Astrocyte (in vitro differentiated cells and primary cell): ENCODE measurements at regions not wholly inside any gene's neighbourhood (a gene's known extent, or its start where the extent isn't known, plus 50 kb on each side); places are given as distances from the start of the nearest gene placed in this dataset.

ENCODE experiments used
- DNase-seq: peaks from one replicate; pipeline ENCODE4 v3.0.0-alpha.2; 2010; ENCODE audit warnings: low read depth
- FAIRE-seq: peaks from 2 replicates; lab custom pipeline; 2011; peaks lifted over from hg19 to GRCh38; lab: Jason Lieb, UNC
- H2AFZ ChIP-seq: 2 replicates; pipeline ENCODE4 v1.6.0; 2012; ENCODE audit warnings: low read depth, low read length, inconsistent platforms
- H3K27ac ChIP-seq: 2 replicates; pipeline ENCODE4 v1.5.1; 2011; ENCODE audit warnings: low read depth, low read length, inconsistent platforms
- H3K27me3 ChIP-seq: 2 replicates; pipeline ENCODE4 v1.6.0; 2011; ENCODE audit warnings: low read length, inconsistent platforms; ENCODE audit not compliant: insufficient read depth
- H3K36me3 ChIP-seq: 2 replicates; pipeline ENCODE4 v1.5.1; 2011; ENCODE audit warnings: low read length, inconsistent platforms; ENCODE audit not compliant: insufficient read depth
- H3K4me1 ChIP-seq: 2 replicates; pipeline ENCODE4 v1.5.1; 2011; ENCODE audit warnings: low read length, inconsistent platforms; ENCODE audit not compliant: insufficient read depth
- H3K4me2 ChIP-seq: 2 replicates; pipeline ENCODE4 v1.6.0; 2012; ENCODE audit warnings: low read length, inconsistent platforms
- H3K4me3 ChIP-seq: 2 replicates; pipeline ENCODE4 v1.5.1; 2011; ENCODE audit warnings: low read depth, mild to moderate bottlenecking, low read length, inconsistent platforms; ENCODE audit not compliant: insufficient read depth
- H3K79me2 ChIP-seq: 2 replicates; pipeline ENCODE4 v1.6.0; 2012; ENCODE audit warnings: mild to moderate bottlenecking, low read length, inconsistent platforms; ENCODE audit not compliant: insufficient read depth
- H3K9ac ChIP-seq: 2 replicates; pipeline ENCODE4 v1.6.0; 2012; ENCODE audit warnings: mild to moderate bottlenecking, low read length, inconsistent platforms
- H3K9me3 ChIP-seq: 2 replicates; pipeline ENCODE4 v1.5.1; 2012; ENCODE audit warnings: low read depth, mild to moderate bottlenecking, low read length, inconsistent platforms; ENCODE audit not compliant: insufficient read depth
- H4K20me1 ChIP-seq: 2 replicates; pipeline ENCODE4 v1.6.0; 2012; ENCODE audit warnings: low read length, inconsistent platforms; ENCODE audit not compliant: insufficient read depth
- H3K27ac Mint-ChIP-seq: one replicate; pipeline ENCODE4 v1.8.0; 2021; ENCODE audit warnings: mild to moderate bottlenecking, mixed read lengths; ENCODE audit not compliant: unreplicated experiment
- H3K27me3 Mint-ChIP-seq: one replicate; pipeline ENCODE4 v1.8.0; 2021; ENCODE audit warnings: low read depth, mixed read lengths; ENCODE audit not compliant: unreplicated experiment
- H3K36me3 Mint-ChIP-seq: one replicate; pipeline ENCODE4 v1.8.0; 2021; ENCODE audit warnings: low read depth, mixed read lengths; ENCODE audit not compliant: unreplicated experiment
- H3K4me1 Mint-ChIP-seq: one replicate; pipeline ENCODE4 v1.8.0; 2021; ENCODE audit warnings: low read depth, mixed read lengths; ENCODE audit not compliant: unreplicated experiment
- H3K4me3 Mint-ChIP-seq: one replicate; pipeline ENCODE4 v1.8.0; 2021; ENCODE audit warnings: mild to moderate bottlenecking, moderate library complexity, mixed read lengths; ENCODE audit not compliant: unreplicated experiment
- H3K9me3 Mint-ChIP-seq: one replicate; pipeline ENCODE4 v1.8.0; 2021; ENCODE audit warnings: mild to moderate bottlenecking, mixed read lengths; ENCODE audit not compliant: unreplicated experiment
- EZH2 ChIP-seq: IDR thresholded peaks from 2 replicates; pipeline ENCODE4 v1.6.1; 2012; ENCODE audit warnings: mild to moderate bottlenecking, low read length, inconsistent platforms; ENCODE audit not compliant: insufficient read depth
- TF ChIP-seq, protein P1 (sequence below): IDR thresholded peaks from 2 replicates; pipeline ENCODE4 v1.5.1; 2011; ENCODE audit warnings: low read depth, mild to moderate bottlenecking, inconsistent platforms, low read length, moderate library complexity; ENCODE audit not compliant: insufficient read depth

DNA sequence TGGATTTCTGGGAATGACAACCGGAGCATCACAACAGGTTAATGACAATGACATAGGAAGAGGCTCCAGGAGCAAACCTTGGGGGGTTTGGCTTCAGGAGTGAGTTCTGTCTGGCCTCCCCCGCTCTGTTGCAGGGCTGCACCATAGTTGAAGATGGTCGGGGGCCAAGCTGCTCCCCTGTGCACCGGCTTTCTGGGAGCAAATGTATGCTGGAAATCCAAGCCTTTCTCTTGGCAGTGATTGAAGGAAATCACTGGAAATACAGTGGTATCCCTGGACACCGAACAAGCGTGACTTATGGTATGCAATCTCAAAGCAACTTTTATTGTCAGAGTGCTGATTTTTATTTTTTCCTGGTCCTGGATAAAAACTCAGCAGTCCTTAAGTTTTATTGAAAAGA, 251.9 kb upstream of the ZNF32 start:
- TF ChIP-seq EZH2: no peak
- TF ChIP-seq, protein P1, sequence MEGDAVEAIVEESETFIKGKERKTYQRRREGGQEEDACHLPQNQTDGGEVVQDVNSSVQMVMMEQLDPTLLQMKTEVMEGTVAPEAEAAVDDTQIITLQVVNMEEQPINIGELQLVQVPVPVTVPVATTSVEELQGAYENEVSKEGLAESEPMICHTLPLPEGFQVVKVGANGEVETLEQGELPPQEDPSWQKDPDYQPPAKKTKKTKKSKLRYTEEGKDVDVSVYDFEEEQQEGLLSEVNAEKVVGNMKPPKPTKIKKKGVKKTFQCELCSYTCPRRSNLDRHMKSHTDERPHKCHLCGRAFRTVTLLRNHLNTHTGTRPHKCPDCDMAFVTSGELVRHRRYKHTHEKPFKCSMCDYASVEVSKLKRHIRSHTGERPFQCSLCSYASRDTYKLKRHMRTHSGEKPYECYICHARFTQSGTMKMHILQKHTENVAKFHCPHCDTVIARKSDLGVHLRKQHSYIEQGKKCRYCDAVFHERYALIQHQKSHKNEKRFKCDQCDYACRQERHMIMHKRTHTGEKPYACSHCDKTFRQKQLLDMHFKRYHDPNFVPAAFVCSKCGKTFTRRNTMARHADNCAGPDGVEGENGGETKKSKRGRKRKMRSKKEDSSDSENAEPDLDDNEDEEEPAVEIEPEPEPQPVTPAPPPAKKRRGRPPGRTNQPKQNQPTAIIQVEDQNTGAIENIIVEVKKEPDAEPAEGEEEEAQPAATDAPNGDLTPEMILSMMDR: no peak
- peaks cover 23% of the 10 kb centered on the region for H3K27me3 Mint-ChIP-seq
- no peak overlapping the region for H3K4me3 Mint-ChIP-seq
- no peak overlapping the region for H3K4me3 ChIP-seq
- no peaks in the 10 kb centered on the region for H3K9me3 ChIP-seq
- H3K27ac Mint-ChIP-seq: no peak overlapping the region
- no peaks in the 10 kb centered on the region for H3K36me3 ChIP-seq
- H2AFZ ChIP-seq: no peak overlapping the region
- H3K9ac ChIP-seq: no peak overlapping the region
- DNase-seq (no peak), FAIRE-seq (no peak)
- no peak overlapping the region for H3K27ac ChIP-seq
- H3K36me3 Mint-ChIP-seq: no peaks in the 10 kb centered on the region
- no peaks in the 10 kb centered on the region for H3K4me1 ChIP-seq
- no peaks in the 10 kb centered on the region for H3K79me2 ChIP-seq
- H3K4me2 ChIP-seq: no peak overlapping the region
- peaks cover 3% of the 10 kb centered on the region for H3K27me3 ChIP-seq
- peaks cover 20% of the 10 kb centered on the region for H3K4me1 Mint-ChIP-seq
- peaks cover 2% of the 10 kb centered on the region for H3K9me3 Mint-ChIP-seq
- no peaks in the 10 kb centered on the region for H4K20me1 ChIP-seq

DNA sequence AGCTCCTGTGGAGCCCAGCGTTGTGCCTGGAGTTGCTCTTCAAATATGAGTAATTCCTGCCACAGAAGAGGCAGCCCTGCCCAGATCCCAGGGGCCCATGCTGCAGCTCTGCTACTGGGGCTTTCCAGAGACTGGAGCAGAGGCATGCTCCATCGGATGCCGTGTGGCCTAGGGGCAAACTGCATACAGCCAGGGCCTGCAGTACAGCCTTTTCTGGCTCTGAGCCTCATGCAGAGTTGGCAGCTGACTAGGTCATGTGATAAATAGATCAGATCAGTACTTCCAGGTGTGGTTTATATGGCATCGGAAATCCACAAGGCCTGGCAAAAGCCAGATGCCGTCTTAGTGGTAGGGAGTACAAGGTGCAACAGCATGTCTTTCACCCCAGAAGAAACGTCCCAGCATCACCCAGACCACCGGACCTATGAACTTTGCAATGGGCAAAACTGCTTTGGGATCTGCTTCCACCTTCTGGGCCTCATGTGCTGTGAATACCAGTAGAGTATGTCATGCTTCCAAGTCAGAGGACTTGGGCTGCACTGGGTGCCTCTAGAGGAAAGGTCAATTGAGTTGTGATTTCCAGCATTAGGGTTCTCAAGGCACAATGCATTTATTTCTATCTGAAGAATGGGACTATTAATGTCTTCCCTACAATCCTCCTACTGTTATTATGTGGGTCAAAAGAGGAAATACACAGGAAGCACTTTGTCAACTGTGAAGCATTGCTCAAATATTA, 250.7 kb upstream of the ZNF32 start:
- H3K4me1 ChIP-seq: no peaks in the 10 kb centered on the region
- H3K4me2 ChIP-seq: no peak overlapping the region
- H3K79me2 ChIP-seq: no peaks in the 10 kb centered on the region
- Mint-ChIP-seq H3K36me3 (no peaks in the 10 kb centered on the region), H3K27me3 (peaks cover 22% of the 10 kb centered on the region), H3K4me1 (peaks cover 11% of the 10 kb centered on the region), H3K4me3 (no peak overlapping the region), H3K9me3 (peaks cover 2% of the 10 kb centered on the region), H3K27ac (no peak overlapping the region)
- H3K9me3 ChIP-seq: no peaks in the 10 kb centered on the region
- H3K36me3 ChIP-seq: no peaks in the 10 kb centered on the region
- no peak overlapping the region for H3K4me3 ChIP-seq
- H3K27me3 ChIP-seq: peaks cover 3% of the 10 kb centered on the region
- no peak for TF ChIP-seq EZH2
- H3K9ac ChIP-seq: no peak overlapping the region
- no peak for FAIRE-seq
- H3K27ac ChIP-seq: no peak overlapping the region
- H2AFZ ChIP-seq: no peak overlapping the region
- H4K20me1 ChIP-seq: no peaks in the 10 kb centered on the region
- no peak for DNase-seq

DNA sequence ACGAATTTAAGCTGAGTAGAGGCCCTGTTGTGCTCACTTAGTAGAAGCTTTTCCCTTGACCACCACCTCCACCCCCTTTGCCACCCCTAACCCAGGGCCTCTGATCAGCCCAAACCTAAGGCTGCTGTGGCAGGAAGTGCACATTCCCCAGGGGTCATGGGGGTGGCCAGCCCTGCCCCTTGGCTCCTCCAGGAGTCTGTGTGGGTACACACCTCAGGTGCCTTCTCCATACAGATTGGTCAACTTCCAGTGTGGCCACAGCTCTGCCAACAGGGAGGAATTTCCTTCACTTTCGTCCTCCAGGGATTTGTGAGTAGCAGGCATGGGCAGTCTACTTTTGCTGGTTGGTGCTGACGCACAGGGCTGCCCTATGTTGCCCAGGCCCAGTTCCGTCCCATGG, 249.9 kb upstream of the ZNF32 start:
- Histone ChIP-seq H3K27me3 (peaks cover 3% of the 10 kb centered on the region), H3K9me3 (no peaks in the 10 kb centered on the region), H3K4me3 (no peak overlapping the region), H2AFZ (no peak overlapping the region), H4K20me1 (no peaks in the 10 kb centered on the region), H3K4me1 (no peaks in the 10 kb centered on the region), H3K36me3 (no peaks in the 10 kb centered on the region), H3K4me2 (no peak overlapping the region), H3K9ac (no peak overlapping the region), H3K79me2 (no peaks in the 10 kb centered on the region), H3K27ac (no peak overlapping the region)
- Mint-ChIP-seq H3K27me3 (peaks cover 21% of the 10 kb centered on the region), H3K36me3 (no peaks in the 10 kb centered on the region), H3K9me3 (peaks cover 2% of the 10 kb centered on the region), H3K4me1 (peaks cover 11% of the 10 kb centered on the region), H3K27ac (no peak overlapping the region), H3K4me3 (no peak overlapping the region)
- DNase-seq (no peak), FAIRE-seq (no peak)
- TF ChIP-seq, protein P1: no peak
- TF ChIP-seq EZH2: no peak
